ENCODE measurements at regions not wholly inside any gene's neighbourhood (a gene's known extent, or its start where the extent isn't known, plus 50 kb on each side); places are given as distances from the start of the nearest gene placed in this dataset.

GRCh38 chr2:122831649-122832048 is 1076.2 kb downstream of the TSN start:
- no peaks in the 10 kb centered on the region for H3K4me1 ChIP-seq (replicated peaks in 1 of 4; ENCODE audit: control insufficient read depth in 3 of 4, insufficient read depth in 4 of 4, low read length in 3 of 4)
- no peaks in the 10 kb centered on the region for H3K79me2 ChIP-seq (ENCODE audit: control insufficient read depth in 1 of 2, insufficient read depth in 2 of 2, low read length in 2 of 2)
- no peaks in the 10 kb centered on the region for H3K79me1 ChIP-seq (ENCODE audit: low read depth, low read length)
- ChIA-PET CTCF (ENCODE audit: partially characterized antibody) (no interaction called here), POLR2A (ENCODE audit: partially characterized antibody) (no interaction called here)
- H3K4me3 ChIP-seq (ENCODE audit: extremely low read depth in 1 of 4, insufficient read depth in 2 of 4, low read depth in 3 of 4, low read length in 4 of 4) = no peak overlapping the region
- no peak overlapping the region for H2BK20ac ChIP-seq (ENCODE audit: low read length)
- no peaks in the 10 kb centered on the region for H3K27me3 ChIP-seq (replicated peaks in 1 of 4; ENCODE audit: control insufficient read depth in 3 of 4, extremely low read depth in 1 of 4, insufficient read depth in 3 of 4, low read length in 3 of 4)
- no peak overlapping the region for H2BK5ac ChIP-seq (ENCODE audit: low read depth, low read length)
- no peak overlapping the region for H3K4ac ChIP-seq (replicated peaks; ENCODE audit: insufficient read length, low read depth, low read length)
- WGBS, 2 experiments (ENCODE audit: extremely low coverage in 1 of 2, insufficient coverage in 1 of 2, insufficient read length in 1 of 2, insufficient replicate concordance in 2 of 2, low coverage in 1 of 2, low lambda C conversion rate in 2 of 2, missing lambda C conversion rate in 1 of 2) = 92% methylated on average over 2 of the region's 2 CpGs; no CpG with 5 or more reads in 1 of the 2 experiments
- no peak overlapping the region for H3K27ac ChIP-seq (ENCODE audit: low read depth, low read length)
- no peak overlapping the region for H4K91ac ChIP-seq (replicated peaks; ENCODE audit: insufficient read length, low read length)
- DNase-seq (ENCODE audit: low read depth in 1 of 2, low spot score in 2 of 2) (no peak), FAIRE-seq (no peak)
- no peak overlapping the region for H3K56ac ChIP-seq (replicated peaks; ENCODE audit: insufficient read length, low read depth, low read length)
- H3K4me2 ChIP-seq (ENCODE audit: insufficient read depth in 1 of 2, low read depth in 2 of 2, low read length in 2 of 2) = no peak overlapping the region
- H4K8ac ChIP-seq (ENCODE audit: extremely low read depth, insufficient read depth, low read length) = no peak overlapping the region
- H2AK5ac ChIP-seq (ENCODE audit: low read depth, low read length) = no peak overlapping the region
- no peaks in the 10 kb centered on the region for H3K36me3 ChIP-seq (ENCODE audit: control insufficient read depth in 2 of 4, insufficient read depth in 4 of 4, low read length in 3 of 4)
- no peak overlapping the region for H3K9ac ChIP-seq (replicated peaks in 1 of 4; ENCODE audit: extremely low read depth in 1 of 4, low read depth in 3 of 4, low read length in 3 of 4)
- H3K14ac ChIP-seq (ENCODE audit: insufficient read length) = no peak overlapping the region
- H2BK15ac ChIP-seq (ENCODE audit: low read length) = no peak overlapping the region
- no peak overlapping the region for H2BK12ac ChIP-seq (ENCODE audit: low read depth, low read length)
- no peaks in the 10 kb centered on the region for H3K9me3 ChIP-seq (ENCODE audit: insufficient read depth in 2 of 2, low read depth in 1 of 2, low read length in 1 of 2)
- H3K23ac ChIP-seq (ENCODE audit: insufficient read length) = no peak overlapping the region
- no peaks in the 10 kb centered on the region for H3K23me2 ChIP-seq (ENCODE audit: low read depth, low read length)
- TF ChIP-seq CTCF (IDR thresholded peaks at IDR 0.05; ENCODE audit: control extremely low read depth in 1 of 3, insufficient read depth in 1 of 3, low read depth in 1 of 3, low read length in 3 of 3) (no peak), POLR2A (IDR thresholded peaks at IDR 0.05; ENCODE audit: control extremely low read depth in 1 of 2, low read depth in 2 of 2, low read length in 2 of 2) (no peak), NRF1 (IDR thresholded peaks at IDR 0.05; ENCODE audit: low read depth, low read length) (no peak), YY1 (IDR thresholded peaks at IDR 0.05; ENCODE audit: low read depth, low read length) (no peak), KDM5A (IDR thresholded peaks at IDR 0.05; ENCODE audit: low read length) (no peak), TBP (IDR thresholded peaks at IDR 0.05; ENCODE audit: low read depth, low read length) (no peak), KDM1A (IDR thresholded peaks at IDR 0.05; ENCODE audit: borderline replicate concordance, low read length) (no peak), EGR1 (IDR thresholded peaks at IDR 0.05; ENCODE audit: borderline replicate concordance, low read depth, low read length) (no peak)
- no peak overlapping the region; the same call in 1 of the 2 replicates for H2AFZ ChIP-seq (ENCODE audit: low read length)
- H4K20me1 ChIP-seq (replicated peaks in 1 of 2; ENCODE audit: control insufficient read depth in 1 of 2, insufficient read depth in 2 of 2, low read length in 2 of 2) = no peaks in the 10 kb centered on the region
- no peak overlapping the region for H4K5ac ChIP-seq (ENCODE audit: insufficient read length, low read depth, low read length)
- H2BK120ac ChIP-seq (replicated peaks; ENCODE audit: low read depth, low read length) = no peak overlapping the region
- no peak overlapping the region for H3K18ac ChIP-seq (ENCODE audit: extremely low read depth, low read length)
